BLaER1 (cell line): ENCODE measurements at regions not wholly inside any gene's neighbourhood (a gene's known extent, or its start where the extent isn't known, plus 50 kb on each side); places are given as distances from the start of the nearest gene placed in this dataset.

Experiments
- H3K27ac ChIP-seq: shearing (Covaris generic); formaldehyde crosslinking; 2 replicates; pipeline ENCODE4 v1.8.1; 2022
- H3K27me3 ChIP-seq: shearing (Covaris generic); formaldehyde crosslinking; 2 replicates; pipeline ENCODE4 v1.8.1; 2022
- H3K36me3 ChIP-seq: shearing (Covaris generic); formaldehyde crosslinking; 2 replicates; pipeline ENCODE4 v1.8.1; 2022
- H3K4me1 ChIP-seq: shearing (Covaris generic); formaldehyde crosslinking; 2 replicates; pipeline ENCODE4 v1.8.1; 2022
- H3K4me2 ChIP-seq: shearing (Covaris generic); formaldehyde crosslinking; 2 replicates; pipeline ENCODE4 v1.8.1; 2022
- H3K4me3 ChIP-seq: shearing (Covaris generic); formaldehyde crosslinking; 2 replicates; pipeline ENCODE4 v1.8.1; 2022
- H3K9ac ChIP-seq: shearing (Covaris generic); formaldehyde crosslinking; 2 replicates; pipeline ENCODE4 v1.8.1; 2022
- H3K9me3 ChIP-seq: shearing (Covaris generic); formaldehyde crosslinking; 2 replicates; pipeline ENCODE4 v1.8.1; 2022
- H4K20me1 ChIP-seq: shearing (Covaris generic); formaldehyde crosslinking; 2 replicates; pipeline ENCODE4 v1.8.1; 2022
- Cebpa-rat ChIP-seq: shearing (Covaris generic); IDR thresholded peaks from 2 replicates; pipeline ENCODE4 v1.8.1; 2022

GRCh38 chr15:72873379-72874233 lies 90.0 kb upstream of the ADPGK start:
- Histone ChIP-seq H3K4me3 (no peak overlapping the region), H3K27ac (no peak overlapping the region), H3K36me3 (no peaks in the 10 kb centered on the region), H3K4me1 (no peaks in the 10 kb centered on the region), H3K9ac (no peak overlapping the region), H4K20me1 (no peaks in the 10 kb centered on the region), H3K4me2 (no peak overlapping the region), H3K27me3 (no peaks in the 10 kb centered on the region), H3K9me3 (peaks cover 6% of the 10 kb centered on the region; the same call in 1 of the 2 replicates)
- no peak for TF ChIP-seq Cebpa-rat

GRCh38 chr15:72872066-72872845 lies 88.7 kb upstream of the ADPGK start:
- TF ChIP-seq Cebpa-rat: no peak
- Histone ChIP-seq H3K36me3 (no peaks in the 10 kb centered on the region), H3K27me3 (no peaks in the 10 kb centered on the region), H3K4me1 (no peaks in the 10 kb centered on the region), H4K20me1 (no peaks in the 10 kb centered on the region), H3K9me3 (peaks cover 6% of the 10 kb centered on the region; the same call in 1 of the 2 replicates), H3K4me2 (no peak overlapping the region), H3K27ac (no peak overlapping the region), H3K4me3 (no peak overlapping the region), H3K9ac (no peak overlapping the region)

- Histone ChIP-seq H3K27ac (no peak overlapping the region), H3K9ac (no peak overlapping the region), H3K4me3 (no peak overlapping the region), H3K9me3 (no peaks in the 10 kb centered on the region), H3K4me1 (no peaks in the 10 kb centered on the region), H4K20me1 (no peaks in the 10 kb centered on the region), H3K36me3 (no peaks in the 10 kb centered on the region), H3K27me3 (no peaks in the 10 kb centered on the region), H3K4me2 (no peak overlapping the region)
- TF ChIP-seq Cebpa-rat: no peak
Observed at GRCh38 chr15:72866866-72867616, 83.5 kb upstream of the ADPGK start.

GRCh38 chr15:72866182-72866581 lies 82.6 kb upstream of the ADPGK start:
- TF ChIP-seq Cebpa-rat: no peak
- H3K9ac ChIP-seq: no peak overlapping the region
- H3K4me1 ChIP-seq: no peaks in the 10 kb centered on the region
- no peaks in the 10 kb centered on the region for H3K9me3 ChIP-seq
- H4K20me1 ChIP-seq: no peaks in the 10 kb centered on the region
- H3K4me2 ChIP-seq: no peak overlapping the region
- H3K4me3 ChIP-seq: no peak overlapping the region
- no peaks in the 10 kb centered on the region for H3K27me3 ChIP-seq
- H3K36me3 ChIP-seq: no peaks in the 10 kb centered on the region
- H3K27ac ChIP-seq: no peak overlapping the region

- no peaks in the 10 kb centered on the region for H3K9me3 ChIP-seq
- H3K9ac ChIP-seq: no peak overlapping the region
- H4K20me1 ChIP-seq: no peaks in the 10 kb centered on the region
- no peak for TF ChIP-seq Cebpa-rat
- H3K27ac ChIP-seq: no peak overlapping the region
- H3K4me2 ChIP-seq: no peak overlapping the region
- no peaks in the 10 kb centered on the region for H3K27me3 ChIP-seq
- H3K4me1 ChIP-seq: no peaks in the 10 kb centered on the region
- H3K36me3 ChIP-seq: no peaks in the 10 kb centered on the region
- H3K4me3 ChIP-seq: no peak overlapping the region
Observed at GRCh38 chr15:72865486-72865885, 81.9 kb upstream of the ADPGK start.

GRCh38 chr15:72864681-72865080 lies 81.1 kb upstream of the ADPGK start:
- Histone ChIP-seq H4K20me1 (no peaks in the 10 kb centered on the region), H3K36me3 (no peaks in the 10 kb centered on the region), H3K27me3 (no peaks in the 10 kb centered on the region), H3K4me2 (no peak overlapping the region), H3K4me3 (no peak overlapping the region), H3K4me1 (no peaks in the 10 kb centered on the region), H3K9ac (no peak overlapping the region), H3K27ac (no peak overlapping the region), H3K9me3 (no peaks in the 10 kb centered on the region)
- TF ChIP-seq Cebpa-rat: no peak

GRCh38 chr15:72861354-72861910 lies 77.9 kb upstream of the ADPGK start:
- Histone ChIP-seq H3K27ac (no peak overlapping the region), H3K27me3 (no peaks in the 10 kb centered on the region), H3K9me3 (no peaks in the 10 kb centered on the region), H3K9ac (no peak overlapping the region), H3K4me2 (no peak overlapping the region), H3K4me1 (no peaks in the 10 kb centered on the region), H3K4me3 (no peak overlapping the region), H3K36me3 (no peaks in the 10 kb centered on the region), H4K20me1 (no peaks in the 10 kb centered on the region)
- no peak for TF ChIP-seq Cebpa-rat

- H4K20me1 ChIP-seq: no peaks in the 10 kb centered on the region
- no peak overlapping the region for H3K4me3 ChIP-seq
- H3K27me3 ChIP-seq: no peaks in the 10 kb centered on the region
- no peaks in the 10 kb centered on the region for H3K4me1 ChIP-seq
- H3K9ac ChIP-seq: no peak overlapping the region
- no peaks in the 10 kb centered on the region for H3K36me3 ChIP-seq
- no peak overlapping the region for H3K27ac ChIP-seq
- H3K4me2 ChIP-seq: no peak overlapping the region
- no peak for TF ChIP-seq Cebpa-rat
- H3K9me3 ChIP-seq: no peaks in the 10 kb centered on the region
Observed at GRCh38 chr15:72859757-72860145, 76.2 kb upstream of the ADPGK start.

GRCh38 chr15:72859017-72859756 lies 75.6 kb upstream of the ADPGK start:
- no peaks in the 10 kb centered on the region for H3K9me3 ChIP-seq
- no peak overlapping the region for H3K27ac ChIP-seq
- no peaks in the 10 kb centered on the region for H4K20me1 ChIP-seq
- no peak for TF ChIP-seq Cebpa-rat
- H3K27me3 ChIP-seq: no peaks in the 10 kb centered on the region
- no peak overlapping the region for H3K4me2 ChIP-seq
- H3K36me3 ChIP-seq: no peaks in the 10 kb centered on the region
- no peak overlapping the region for H3K4me3 ChIP-seq
- H3K9ac ChIP-seq: no peak overlapping the region
- no peaks in the 10 kb centered on the region for H3K4me1 ChIP-seq
